K562 (cell line): ENCODE measurements at regions not wholly inside any gene's neighbourhood (a gene's known extent, or its start where the extent isn't known, plus 50 kb on each side); places are given as distances from the start of the nearest gene placed in this dataset.

Source experiments
- ATAC-seq: fragments of 200-7000 bp; cut with Tn5 transposase; 3 replicates; pipeline ENCODE4 v1.9.1; 2020; ENCODE audit warnings: moderate library complexity
- BruUV-seq: library from RNA; stranded (reverse); fragments of 400-500 nt; replicated peaks from 2 replicates; lab custom pipeline; 2021; lab: Mats Ljungman, UMichigan
- CTCF ChIA-PET: fragments of 300-600 bp; formaldehyde crosslinking; extraction: SDS; loops from one replicate; lab custom pipeline; 2021; ENCODE audit warnings: low intra/inter-chr PET ratio; lab: Yijun Ruan, JAX
- POLR2A ChIA-PET: fragments of 300-600, 350-650 bp; sonication (Branson Sonifier 250); formaldehyde crosslinking; extraction: SDS; loops from one replicate; lab custom pipeline; 2021; ENCODE audit warnings: antibody characterized with exemption, inconsistent platforms; lab: Yijun Ruan, JAX
- DNase-seq, 4 experiments: peaks; one replicate each; pipeline versions ENCODE4 v3.0.0 to v3.0.0-alpha.2; 2011 to 2018; ENCODE audit warnings: low spot score in 3 of 4, mixed read lengths in 3 of 4; ENCODE audit errors: extremely low read depth in 1 of 4
- FAIRE-seq: peaks from 2 replicates; lab custom pipeline; 2011; peaks lifted over from hg19 to GRCh38; lab: Jason Lieb, UNC
- H2AFZ ChIP-seq: 2 replicates; pipeline ENCODE4 v1.6.0; 2011; ENCODE audit warnings: low read depth, low read length, control low read depth, inconsistent platforms
- H3K27ac ChIP-seq: fragments of 200-600 bp; 3 replicates; pipeline ENCODE4 v1.8.0; 2011; ENCODE audit warnings: low read depth, mild to moderate bottlenecking, control low read depth, inconsistent platforms, low read length, moderate library complexity, mixed read lengths; ENCODE audit errors: extremely low read depth
- H3K27me3 ChIP-seq, 2 experiments: fragments of 300-600 bp in 1 of 2; 2 replicates in 1 of 2; 3 replicates in 1 of 2; pipeline versions ENCODE4 v1.6.0 to v1.8.0; 2011; ENCODE audit warnings: inconsistent platforms in 2 of 2, low read length in 2 of 2, mild to moderate bottlenecking in 1 of 2, mixed read lengths in 1 of 2, moderate library complexity in 1 of 2; ENCODE audit not compliant: control insufficient read depth in 2 of 2, insufficient read depth in 2 of 2
- H3K36me3 ChIP-seq: fragments of 300-600 bp; 3 replicates; pipeline ENCODE4 v1.8.0; 2011; ENCODE audit warnings: mild to moderate bottlenecking, low read length, inconsistent platforms; ENCODE audit not compliant: control insufficient read depth, insufficient read depth
- H3K4me1 ChIP-seq, 2 experiments: fragments of 200-600 bp in 1 of 2; replicated peaks in 1 of 2; 2 replicates in 1 of 2; 3 replicates in 1 of 2; pipeline versions ENCODE4 v1.5.1 to v1.8.0; 2011; ENCODE audit warnings: inconsistent platforms in 2 of 2, low read length in 2 of 2, mild to moderate bottlenecking in 1 of 2, mixed read lengths in 1 of 2, moderate library complexity in 1 of 2; ENCODE audit not compliant: control insufficient read depth in 2 of 2, insufficient read depth in 2 of 2
- H3K4me2 ChIP-seq: 2 replicates; pipeline ENCODE4 v1.6.1; 2011; ENCODE audit warnings: low read length, control low read depth, inconsistent platforms, mixed read lengths; ENCODE audit not compliant: insufficient read depth
- H3K4me3 ChIP-seq: fragments of 200-600 bp; sonication (generic), shearing (Covaris generic); 2 replicates; pipeline ENCODE4 v1.5.1; 2016; ENCODE audit warnings: control low read depth, inconsistent platforms
- H3K79me2 ChIP-seq: fragments of 200-600 bp; 3 replicates; pipeline ENCODE4 v1.8.0; 2011; ENCODE audit warnings: low read length, inconsistent platforms; ENCODE audit not compliant: control insufficient read depth, insufficient read depth
- H3K9ac ChIP-seq, 2 experiments: 2 replicates each; pipeline versions ENCODE4 v1.6.0 to v1.6.1; 2011; ENCODE audit warnings: low read depth in 2 of 2, low read length in 2 of 2, control low read depth in 1 of 2, inconsistent platforms in 1 of 2, mild to moderate bottlenecking in 1 of 2, mixed read lengths in 1 of 2; ENCODE audit not compliant: insufficient read depth in 1 of 2
- H3K9me1 ChIP-seq: one replicate; pipeline ENCODE4 v1.6.0; 2011; ENCODE audit warnings: inconsistent platforms, mild to moderate bottlenecking, low read length, moderate library complexity; ENCODE audit not compliant: control insufficient read depth, insufficient read depth
- H3K9me3 ChIP-seq: replicated peaks from 2 replicates; pipeline ENCODE4 v1.5.1; 2011; ENCODE audit warnings: low read depth, low read length, inconsistent platforms; ENCODE audit not compliant: control insufficient read depth, insufficient read depth
- H4K20me1 ChIP-seq: replicated peaks from 2 replicates; pipeline ENCODE4 v1.6.1; 2011; ENCODE audit warnings: low read length, inconsistent platforms, mixed read lengths; ENCODE audit not compliant: control insufficient read depth, insufficient read depth
- ADNP ChIP-seq: fragments of 200-800 bp; sonication (Bioruptor generic); IDR thresholded peaks from 2 replicates; pipeline ENCODE4 v1.6.1; 2016; ENCODE audit warnings: missing genetic modification characterization, missing compliant biosample characterization
- BHLHE40 ChIP-seq: IDR thresholded peaks from 2 replicates; pipeline ENCODE4 v1.6.1; 2011; ENCODE audit warnings: low read length, improper control_type of control experiment
- E2F5 ChIP-seq: sonication (generic); formaldehyde crosslinking; IDR thresholded peaks from 2 replicates; pipeline ENCODE4 v1.8.0; 2022; ENCODE audit warnings: mild to moderate bottlenecking, missing genetic modification reagents
- NR2C2 ChIP-seq, 2 experiments: fragments of 200-800 bp in 1 of 2; sonication (Bioruptor generic) in 1 of 2; sonication (generic) in 1 of 2; formaldehyde crosslinking in 1 of 2; IDR thresholded peaks; 2 replicates each; pipeline versions ENCODE4 v1.6.1 to v1.8.0; 2016 to 2022; ENCODE audit warnings: mild to moderate bottlenecking in 1 of 2, missing compliant biosample characterization in 1 of 2, missing genetic modification characterization in 1 of 2, missing genetic modification reagents in 1 of 2
- RCOR1 ChIP-seq, 2 experiments: IDR thresholded peaks; 2 replicates each; pipeline ENCODE4 v1.6.1; 2012; ENCODE audit warnings: low read depth in 2 of 2, low read length in 2 of 2, borderline replicate concordance in 1 of 2, improper control_type of control experiment in 1 of 2
- ZNF24 ChIP-seq: fragments of 450-650 bp; IDR thresholded peaks from 2 replicates; pipeline ENCODE4 v1.6.1; 2016
- WGBS: fragments of 100-300 bp; shearing (Covaris generic); methylation state at CpG from one replicate; pipeline ENCODE4 v1.1.6; 2016; ENCODE audit warnings: low coverage, mixed read lengths; ENCODE audit not compliant: insufficient coverage; ENCODE audit errors: missing lambda C conversion rate; 5-methylcytosine and 5-hydroxymethylcytosine counted together
- in situ Hi-C: fragments of 300-500 bp; cut with MboI; formaldehyde crosslinking; loops from 4 replicates; pipeline ENCODE4 v1.15.0; 2018; ENCODE audit warnings: inconsistent platforms, mixed read lengths
- intact Hi-C: fragments of 100-400 bp; cut with micrococcal nuclease; formaldehyde crosslinking; loops from 2 replicates; pipeline ENCODE4 v1.14.2; 2022
- TF ChIP-seq, protein P1 (sequence below): sonication (generic); formaldehyde crosslinking; IDR thresholded peaks from 2 replicates; pipeline ENCODE4 v1.8.1; 2022; ENCODE audit warnings: missing genetic modification reagents

DNA sequence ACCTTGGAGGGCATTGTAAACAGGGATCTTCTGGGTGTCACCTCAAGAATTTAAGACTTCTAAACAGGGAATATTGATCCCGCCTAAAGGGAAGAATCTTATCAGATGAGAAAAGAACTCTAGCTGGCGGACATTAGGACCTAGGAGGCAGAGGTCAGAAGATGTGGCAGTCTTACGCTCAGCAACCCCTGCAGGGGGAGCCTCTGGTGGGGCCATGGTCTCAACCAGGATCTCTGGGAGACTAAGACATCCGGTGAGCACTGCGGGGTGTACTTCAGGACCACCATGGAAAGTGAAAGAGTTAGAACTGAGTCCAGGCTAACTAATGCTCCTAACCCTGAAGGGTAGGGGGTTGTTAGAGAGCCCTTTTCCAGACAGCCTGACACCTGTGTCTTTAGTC, 295.2 kb downstream of the VGLL3 start:
- Histone ChIP-seq H2AFZ (no peak overlapping the region), H3K9me3 (no peaks in the 10 kb centered on the region), H3K9me1 (no peaks in the 10 kb centered on the region), H3K36me3 (no peaks in the 10 kb centered on the region), H3K4me1 (no peaks in the 10 kb centered on the region), H4K20me1 (no peaks in the 10 kb centered on the region), H3K27me3 (no peaks in the 10 kb centered on the region)
- ChIA-PET POLR2A (no interaction called here), CTCF (no interaction called here)
- no peak for TF ChIP-seq ADNP (tag)
- TF ChIP-seq ZNF24, result no peak
- no peak for TF ChIP-seq RCOR1 (IDR thresholded peaks at IDR 0.05; ENCODE audit: borderline replicate concordance in 1 of 2, low read depth in 2 of 2, low read length in 2 of 2)
- TF ChIP-seq NR2C2 (CRISPR knock-in tag; IDR thresholded peaks at IDR 0.05), result no peak
- TF ChIP-seq NR2C2 (tag; IDR thresholded peaks at IDR 0.05), result 0 out of 2 replicates have a peak, but pooled peaks have one; percentile 19
- TF ChIP-seq, protein P1, sequence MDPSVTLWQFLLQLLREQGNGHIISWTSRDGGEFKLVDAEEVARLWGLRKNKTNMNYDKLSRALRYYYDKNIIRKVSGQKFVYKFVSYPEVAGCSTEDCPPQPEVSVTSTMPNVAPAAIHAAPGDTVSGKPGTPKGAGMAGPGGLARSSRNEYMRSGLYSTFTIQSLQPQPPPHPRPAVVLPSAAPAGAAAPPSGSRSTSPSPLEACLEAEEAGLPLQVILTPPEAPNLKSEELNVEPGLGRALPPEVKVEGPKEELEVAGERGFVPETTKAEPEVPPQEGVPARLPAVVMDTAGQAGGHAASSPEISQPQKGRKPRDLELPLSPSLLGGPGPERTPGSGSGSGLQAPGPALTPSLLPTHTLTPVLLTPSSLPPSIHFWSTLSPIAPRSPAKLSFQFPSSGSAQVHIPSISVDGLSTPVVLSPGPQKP (CRISPR knock-in tag), result no peak
- TF ChIP-seq BHLHE40, result no peak
- TF ChIP-seq E2F5 (CRISPR knock-in tag), result no peak
- TF ChIP-seq, all 486 proteins: peak for 1
- H3K9ac ChIP-seq, result no peak overlapping the region
- FAIRE-seq (no peak), DNase-seq (no peak), ATAC-seq (no peak)
- H3K4me3 ChIP-seq, result no peak overlapping the region
- in situ Hi-C loops, result no loop called here
- H3K27ac ChIP-seq, result no peak overlapping the region
- no TSS peak for BruUV-seq
- intact Hi-C loops, result no loop called here
- 0% methylated on average over 3 of the region's 5 CpGs for WGBS
- no peak overlapping the region for H3K4me2 ChIP-seq
- no peaks in the 10 kb centered on the region for H3K79me2 ChIP-seq
